Endothelial cell of umbilical vein (primary cell): ENCODE measurements at regions not wholly inside any gene's neighbourhood (a gene's known extent, or its start where the extent isn't known, plus 50 kb on each side); places are given as distances from the start of the nearest gene placed in this dataset.

Experiments used
- EZH2 ChIP-seq: IDR thresholded peaks from 2 replicates; pipeline ENCODE4 v1.6.1; 2012; ENCODE audit warnings: borderline replicate concordance, low read depth, mild to moderate bottlenecking, moderate library complexity, low read length, inconsistent platforms; ENCODE audit not compliant: severe bottlenecking
- GATA2 ChIP-seq: IDR thresholded peaks from 2 replicates; pipeline ENCODE4 v1.7.0; 2011; ENCODE audit warnings: low read depth, mild to moderate bottlenecking, moderate library complexity, mixed read lengths, low read length; ENCODE audit not compliant: insufficient read length, insufficient read depth
- JUN ChIP-seq: IDR thresholded peaks from 2 replicates; pipeline ENCODE4 v1.6.1; 2011; ENCODE audit warnings: borderline replicate concordance, low read depth; ENCODE audit not compliant: insufficient read length, insufficient read depth
- MAX ChIP-seq: IDR thresholded peaks from 2 replicates; pipeline ENCODE4 v1.6.1; 2011; ENCODE audit not compliant: insufficient read depth, insufficient read length
- MYC ChIP-seq: IDR thresholded peaks from one replicate; pipeline ENCODE4 v1.6.1; 2011; ENCODE audit warnings: mild to moderate bottlenecking, low read depth, low read length
- POLR2A ChIP-seq: IDR thresholded peaks from 2 replicates; pipeline ENCODE4 v1.6.1; 2012; ENCODE audit warnings: low read depth, mild to moderate bottlenecking, control low read depth, low read length
- TF ChIP-seq, protein P1 (sequence below), 2 donors: IDR thresholded peaks; 1 replicate in 1 of 2; 2 replicates in 1 of 2; pipeline ENCODE4 v1.5.1; 2011; ENCODE audit warnings: low read length in 2 of 2, mild to moderate bottlenecking in 2 of 2, moderate library complexity in 2 of 2, control low read depth in 1 of 2, inconsistent platforms in 1 of 2, low read depth in 1 of 2; ENCODE audit not compliant: insufficient read depth in 1 of 2; ENCODE audit errors: extremely low read depth in 1 of 2

GRCh38 chr3:137554242-137554641, 209.9 kb upstream of the SOX14 start:
- TF ChIP-seq, protein P1, sequence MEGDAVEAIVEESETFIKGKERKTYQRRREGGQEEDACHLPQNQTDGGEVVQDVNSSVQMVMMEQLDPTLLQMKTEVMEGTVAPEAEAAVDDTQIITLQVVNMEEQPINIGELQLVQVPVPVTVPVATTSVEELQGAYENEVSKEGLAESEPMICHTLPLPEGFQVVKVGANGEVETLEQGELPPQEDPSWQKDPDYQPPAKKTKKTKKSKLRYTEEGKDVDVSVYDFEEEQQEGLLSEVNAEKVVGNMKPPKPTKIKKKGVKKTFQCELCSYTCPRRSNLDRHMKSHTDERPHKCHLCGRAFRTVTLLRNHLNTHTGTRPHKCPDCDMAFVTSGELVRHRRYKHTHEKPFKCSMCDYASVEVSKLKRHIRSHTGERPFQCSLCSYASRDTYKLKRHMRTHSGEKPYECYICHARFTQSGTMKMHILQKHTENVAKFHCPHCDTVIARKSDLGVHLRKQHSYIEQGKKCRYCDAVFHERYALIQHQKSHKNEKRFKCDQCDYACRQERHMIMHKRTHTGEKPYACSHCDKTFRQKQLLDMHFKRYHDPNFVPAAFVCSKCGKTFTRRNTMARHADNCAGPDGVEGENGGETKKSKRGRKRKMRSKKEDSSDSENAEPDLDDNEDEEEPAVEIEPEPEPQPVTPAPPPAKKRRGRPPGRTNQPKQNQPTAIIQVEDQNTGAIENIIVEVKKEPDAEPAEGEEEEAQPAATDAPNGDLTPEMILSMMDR (IDR thresholded peaks at IDR 0.05; ENCODE audit: extremely low read depth in 1 of 2, insufficient read depth in 1 of 2, low read depth in 1 of 2, low read length in 2 of 2) = no peak
- TF ChIP-seq POLR2A = no peak
- no peak for TF ChIP-seq EZH2
- no peak for TF ChIP-seq GATA2
- TF ChIP-seq MYC = no peak
- no peak for TF ChIP-seq MAX
- TF ChIP-seq JUN = no peak
